OCI-LY7 (cell line): ENCODE measurements at regions not wholly inside any gene's neighbourhood (a gene's known extent, or its start where the extent isn't known, plus 50 kb on each side); places are given as distances from the start of the nearest gene placed in this dataset.

ENCODE experiments used
- BruUV-seq: library from RNA; stranded (reverse); fragments of 400-500 nt; replicated peaks from 2 replicates; lab custom pipeline; 2021; lab: Mats Ljungman, UMichigan
- CTCF ChIA-PET: fragments of 300-600 bp; sonication (Branson Sonifier 250); formaldehyde crosslinking; loops from one replicate; lab custom pipeline; 2022; ENCODE audit warnings: antibody characterized with exemption; ENCODE audit not compliant: unreplicated experiment; lab: Charles Lee
- POLR2A ChIA-PET: fragments of 300-600 bp; sonication (Branson Sonifier 250); formaldehyde crosslinking; loops from one replicate; lab custom pipeline; 2022; ENCODE audit warnings: antibody characterized with exemption; lab: Charles Lee
- DNase-seq: peaks from one replicate; pipeline ENCODE4 v3.0.0-alpha.2; 2015; ENCODE audit warnings: low spot score
- H2AFZ ChIP-seq: fragments of 200-600 bp; sonication (generic), shearing (Covaris generic); 2 replicates; pipeline ENCODE4 v1.6.1; 2014; ENCODE audit warnings: mild to moderate bottlenecking, antibody characterized with exemption, low read length, moderate library complexity
- H3K27ac ChIP-seq: fragments of 200-600 bp; sonication (generic); 2 replicates; pipeline ENCODE4 v1.5.1; 2014; ENCODE audit warnings: mixed run types, low read depth, mild to moderate bottlenecking, moderate library complexity, low read length, inconsistent platforms; ENCODE audit not compliant: poor library complexity, severe bottlenecking
- H3K36me3 ChIP-seq: fragments of 200-600 bp; sonication (generic); 2 replicates; pipeline ENCODE4 v1.6.1; 2014; ENCODE audit warnings: mild to moderate bottlenecking, antibody characterized with exemption, low read length, moderate library complexity, mixed read lengths; ENCODE audit not compliant: insufficient read depth
- H3K4me1 ChIP-seq: fragments of 200-600 bp; sonication (generic); 2 replicates; pipeline ENCODE4 v1.5.1; 2014; ENCODE audit warnings: mild to moderate bottlenecking, low read length; ENCODE audit not compliant: insufficient read depth, poor library complexity, severe bottlenecking
- H3K4me2 ChIP-seq: fragments of 200-600 bp; sonication (generic); 2 replicates; pipeline ENCODE4 v1.6.1; 2014; ENCODE audit warnings: mild to moderate bottlenecking, low read length
- H3K4me3 ChIP-seq: fragments of 200-600 bp; sonication (generic); 2 replicates; pipeline ENCODE4 v1.5.1; 2014; ENCODE audit warnings: mild to moderate bottlenecking, low read depth, low read length; ENCODE audit not compliant: poor library complexity, severe bottlenecking
- H3K79me2 ChIP-seq: fragments of 200-600 bp; sonication (generic); 2 replicates; pipeline ENCODE4 v1.6.1; 2016; ENCODE audit warnings: low read depth, mild to moderate bottlenecking, low read length, moderate library complexity, mixed read lengths; ENCODE audit not compliant: insufficient read depth
- H3K9me2 ChIP-seq: fragments of 200-600 bp; sonication (generic); 2 replicates; pipeline ENCODE4 v1.6.1; 2016; ENCODE audit warnings: mild to moderate bottlenecking, low read length, mixed read lengths; ENCODE audit not compliant: insufficient read depth
- H3K9me3 ChIP-seq: fragments of 200-600 bp; sonication (generic); 2 replicates; pipeline ENCODE4 v1.6.1; 2014; ENCODE audit warnings: mild to moderate bottlenecking, mixed run types, low read length, mixed read lengths
- H4K20me1 ChIP-seq: fragments of 200-600 bp; sonication (generic); 2 replicates; pipeline ENCODE4 v1.6.1; 2014; ENCODE audit warnings: mild to moderate bottlenecking, antibody characterized with exemption, low read length, moderate library complexity, mixed read lengths; ENCODE audit not compliant: insufficient read depth
- EZH2phosphoT487 ChIP-seq: fragments of 200-600 bp; sonication (generic); IDR thresholded peaks from 2 replicates; pipeline ENCODE4 v1.6.1; 2018; ENCODE audit warnings: low read depth, borderline replicate concordance, mild to moderate bottlenecking, mixed run types, antibody characterized with exemption, low read length, moderate library complexity, mixed read lengths
- intact Hi-C: fragments of 100-400 bp; cut with micrococcal nuclease; formaldehyde crosslinking; loops from one replicate; pipeline ENCODE4 v1.10.0; 2022; ENCODE audit not compliant: unreplicated experiment
- TF ChIP-seq, protein P1 (sequence below): fragments of 200-600 bp; sonication (generic); conservative IDR thresholded peaks from 2 replicates; pipeline ENCODE4 v1.5.1; 2014; ENCODE audit warnings: mild to moderate bottlenecking, antibody characterized with exemption, low read length, moderate library complexity, mixed read lengths

DNA sequence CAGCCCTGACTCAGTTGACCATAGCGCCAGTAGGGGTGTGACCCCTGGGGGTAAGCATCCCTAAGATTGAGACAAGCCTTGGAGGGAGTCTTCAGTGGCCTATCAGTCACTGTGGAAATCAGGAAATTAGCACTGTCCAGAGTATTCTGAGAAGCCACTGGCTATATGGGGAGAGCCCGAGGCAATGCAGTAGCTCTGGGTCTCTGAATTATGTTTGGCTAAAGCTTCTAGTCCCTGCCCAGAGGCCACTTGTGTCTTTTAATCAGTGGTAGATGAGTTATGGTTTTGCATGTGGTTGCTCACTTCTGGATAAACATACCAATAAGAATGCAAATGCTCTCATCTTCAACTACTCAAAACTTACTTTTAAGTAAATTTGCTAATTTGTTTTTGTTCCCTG is 100.6 kb upstream of the TOX3 start:
- H4K20me1 ChIP-seq, result no peaks in the 10 kb centered on the region
- H3K9me2 ChIP-seq, result no peaks in the 10 kb centered on the region
- H3K9me3 ChIP-seq, result no peaks in the 10 kb centered on the region
- no peaks in the 10 kb centered on the region for H3K36me3 ChIP-seq
- CTCF ChIA-PET, result no interaction called here
- H3K4me1 ChIP-seq, result no peaks in the 10 kb centered on the region
- H2AFZ ChIP-seq, result no peak overlapping the region
- no peak overlapping the region for H3K4me2 ChIP-seq
- POLR2A ChIA-PET, result no interaction called here
- no peak overlapping the region for H3K27ac ChIP-seq
- DNase-seq, result no peak
- TF ChIP-seq, protein P1, sequence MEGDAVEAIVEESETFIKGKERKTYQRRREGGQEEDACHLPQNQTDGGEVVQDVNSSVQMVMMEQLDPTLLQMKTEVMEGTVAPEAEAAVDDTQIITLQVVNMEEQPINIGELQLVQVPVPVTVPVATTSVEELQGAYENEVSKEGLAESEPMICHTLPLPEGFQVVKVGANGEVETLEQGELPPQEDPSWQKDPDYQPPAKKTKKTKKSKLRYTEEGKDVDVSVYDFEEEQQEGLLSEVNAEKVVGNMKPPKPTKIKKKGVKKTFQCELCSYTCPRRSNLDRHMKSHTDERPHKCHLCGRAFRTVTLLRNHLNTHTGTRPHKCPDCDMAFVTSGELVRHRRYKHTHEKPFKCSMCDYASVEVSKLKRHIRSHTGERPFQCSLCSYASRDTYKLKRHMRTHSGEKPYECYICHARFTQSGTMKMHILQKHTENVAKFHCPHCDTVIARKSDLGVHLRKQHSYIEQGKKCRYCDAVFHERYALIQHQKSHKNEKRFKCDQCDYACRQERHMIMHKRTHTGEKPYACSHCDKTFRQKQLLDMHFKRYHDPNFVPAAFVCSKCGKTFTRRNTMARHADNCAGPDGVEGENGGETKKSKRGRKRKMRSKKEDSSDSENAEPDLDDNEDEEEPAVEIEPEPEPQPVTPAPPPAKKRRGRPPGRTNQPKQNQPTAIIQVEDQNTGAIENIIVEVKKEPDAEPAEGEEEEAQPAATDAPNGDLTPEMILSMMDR, result no peak
- no peak for TF ChIP-seq EZH2phosphoT487
- no TSS peak for BruUV-seq
- H3K4me3 ChIP-seq, result no peak overlapping the region
- intact Hi-C loops, result no loop called here
- no peaks in the 10 kb centered on the region for H3K79me2 ChIP-seq

DNA sequence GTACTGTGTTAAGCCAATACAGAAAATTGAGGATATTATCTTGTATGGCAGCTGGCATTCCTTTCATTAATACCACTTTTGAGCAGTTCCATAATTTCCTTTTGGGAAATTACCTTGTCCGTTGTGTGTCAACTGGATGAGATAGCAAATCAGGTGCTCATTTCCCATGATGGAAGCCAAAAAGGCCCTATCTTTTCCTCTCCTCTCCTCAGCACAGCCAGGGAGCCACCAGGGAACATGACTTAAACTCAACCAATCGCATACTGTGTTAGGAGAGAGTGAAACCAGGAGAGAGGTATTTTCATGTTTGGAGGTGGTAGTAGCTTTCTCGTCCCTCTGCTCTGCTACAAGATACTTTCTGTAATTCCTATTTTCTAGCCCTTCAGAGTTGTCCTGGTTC is 96.1 kb upstream of the TOX3 start:
- no peaks in the 10 kb centered on the region for H3K36me3 ChIP-seq
- BruUV-seq, result no TSS peak
- H3K27ac ChIP-seq, result no peak overlapping the region
- ChIA-PET POLR2A (interaction anchor here (0.9 to 1.4 kb wide), 2 partner anchors 18 to 24 kb away, joined by 3 read pairs; no protein-coding TSS in a partner anchor), CTCF (no interaction called here)
- no peaks in the 10 kb centered on the region for H3K9me3 ChIP-seq
- intact Hi-C loops, result no loop called here
- H4K20me1 ChIP-seq, result no peaks in the 10 kb centered on the region
- no peaks in the 10 kb centered on the region for H3K4me1 ChIP-seq
- no peak overlapping the region for H3K4me3 ChIP-seq
- no peak overlapping the region for H2AFZ ChIP-seq
- H3K9me2 ChIP-seq, result no peaks in the 10 kb centered on the region
- no peak for TF ChIP-seq EZH2phosphoT487
- TF ChIP-seq, protein P1, result no peak
- no peak for DNase-seq
- H3K4me2 ChIP-seq, result no peak overlapping the region
- no peaks in the 10 kb centered on the region for H3K79me2 ChIP-seq

DNA sequence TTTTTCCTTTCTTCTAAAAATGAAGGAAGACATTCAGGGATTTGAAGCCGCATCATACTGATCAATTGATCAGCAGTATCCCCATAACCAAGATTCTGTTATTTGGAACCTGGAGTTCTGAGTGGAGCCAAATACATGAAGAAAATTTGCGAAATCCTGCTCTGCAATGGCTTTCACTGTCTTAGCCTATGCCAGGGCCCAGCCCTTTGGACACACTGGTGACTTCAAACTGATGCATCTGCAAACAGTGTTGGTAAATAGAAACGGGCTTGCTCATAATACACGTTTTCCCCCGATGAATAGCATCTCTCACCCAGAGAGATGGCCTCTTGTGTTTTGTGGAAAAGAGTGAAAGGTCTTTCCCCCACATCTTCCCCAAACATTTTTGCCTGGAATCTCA is 87.6 kb upstream of the TOX3 start:
- H3K36me3 ChIP-seq, result no peaks in the 10 kb centered on the region
- BruUV-seq, result no TSS peak
- H3K9me2 ChIP-seq, result no peaks in the 10 kb centered on the region
- H3K79me2 ChIP-seq, result no peaks in the 10 kb centered on the region
- no peaks in the 10 kb centered on the region for H3K9me3 ChIP-seq
- intact Hi-C loops, result no loop called here
- no peaks in the 10 kb centered on the region for H4K20me1 ChIP-seq
- TF ChIP-seq EZH2phosphoT487, result no peak
- TF ChIP-seq, protein P1, result no peak
- CTCF ChIA-PET, result no interaction called here
- H2AFZ ChIP-seq, result no peak overlapping the region
- no peaks in the 10 kb centered on the region for H3K4me1 ChIP-seq
- POLR2A ChIA-PET, result no interaction called here
- no peak for DNase-seq
- no peak overlapping the region for H3K4me2 ChIP-seq
- H3K4me3 ChIP-seq, result no peak overlapping the region
- no peak overlapping the region for H3K27ac ChIP-seq
